ENCODE measurements at regions not wholly inside any gene's neighbourhood (a gene's known extent, or its start where the extent isn't known, plus 50 kb on each side); places are given as distances from the start of the nearest gene placed in this dataset.

DNA sequence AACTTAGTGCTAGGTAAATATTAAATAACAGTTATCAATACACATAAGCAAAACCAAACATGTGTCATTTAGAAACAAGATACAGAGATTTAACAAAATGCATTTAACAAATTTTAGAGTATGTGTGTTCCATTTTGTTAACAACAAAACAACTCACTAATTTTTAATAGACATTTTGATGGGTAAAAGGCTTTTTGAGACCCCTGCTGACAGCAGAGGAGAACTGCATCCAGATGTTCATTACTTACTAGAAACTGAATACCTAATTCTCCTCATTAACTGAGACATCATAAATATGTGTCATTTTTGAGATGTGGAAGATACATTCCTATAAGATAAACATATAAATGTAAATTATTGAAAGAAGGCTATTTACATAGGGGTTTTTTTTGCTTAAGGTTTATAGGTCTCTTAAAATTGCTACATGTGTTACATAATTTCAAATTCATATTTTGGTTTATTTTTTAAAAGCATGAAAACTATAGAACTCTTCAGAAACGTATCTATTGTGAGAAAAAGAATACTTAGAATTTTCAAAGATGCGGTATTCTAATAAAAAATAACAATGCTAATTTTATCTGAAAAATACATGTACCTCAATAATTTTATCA is 1009.8 kb downstream of the TUSC7 start:
- no peak for TF ChIP-seq GATA2 (IDR thresholded peaks at IDR 0.05; ENCODE audit: low read depth, low read length)
- TF ChIP-seq GATA3 (IDR thresholded peaks at IDR 0.05; ENCODE audit: low read depth, low read length) = no peak

DNA sequence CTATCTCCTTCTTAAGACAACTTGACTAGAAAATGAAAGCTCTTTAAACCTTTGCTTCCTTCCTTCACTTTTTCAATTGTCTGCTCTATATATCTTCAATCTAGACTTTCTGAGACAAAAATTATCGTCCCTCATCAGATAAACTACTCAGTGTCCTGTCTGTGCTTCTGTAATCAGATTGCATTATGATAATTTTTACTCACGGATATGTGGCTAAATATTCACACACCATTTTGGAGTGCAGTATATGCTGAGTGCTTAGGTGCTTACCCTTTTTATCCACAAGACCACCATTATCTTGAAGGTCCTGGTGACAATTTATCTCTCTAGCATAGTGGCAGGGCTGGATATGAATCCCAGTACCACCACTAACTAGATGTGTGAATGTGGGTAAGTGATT is 1012.3 kb downstream of the TUSC7 start:
- TF ChIP-seq GATA3 (IDR thresholded peaks at IDR 0.05; ENCODE audit: low read depth, low read length) = peak; percentile 82
- TF ChIP-seq GATA2 (IDR thresholded peaks at IDR 0.05; ENCODE audit: low read depth, low read length) = peak; percentile 42; the same call in 1 of the 2 replicates

DNA sequence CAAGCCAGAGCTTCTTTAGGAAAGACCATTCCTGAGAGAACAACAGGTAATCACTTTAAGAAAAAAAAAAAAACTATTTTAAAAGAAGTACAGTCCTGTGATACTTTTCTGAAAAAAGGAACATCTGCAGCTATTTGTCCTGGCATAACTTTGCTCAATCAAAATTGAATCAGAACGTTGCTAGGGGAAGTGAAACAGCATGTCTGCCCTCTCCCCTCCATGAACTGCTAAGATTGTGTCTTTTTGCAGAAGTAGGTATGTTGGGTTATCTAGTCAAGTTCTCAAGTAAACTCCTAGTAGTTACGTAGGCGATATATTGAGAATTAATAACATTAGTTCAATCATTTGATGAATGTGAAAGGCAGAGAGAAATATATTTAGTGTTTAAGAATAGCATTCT is 1013.3 kb downstream of the TUSC7 start:
- TF ChIP-seq GATA3 (IDR thresholded peaks at IDR 0.05; ENCODE audit: low read depth, low read length) (no peak), GATA2 (IDR thresholded peaks at IDR 0.05; ENCODE audit: low read depth, low read length) (no peak)

DNA sequence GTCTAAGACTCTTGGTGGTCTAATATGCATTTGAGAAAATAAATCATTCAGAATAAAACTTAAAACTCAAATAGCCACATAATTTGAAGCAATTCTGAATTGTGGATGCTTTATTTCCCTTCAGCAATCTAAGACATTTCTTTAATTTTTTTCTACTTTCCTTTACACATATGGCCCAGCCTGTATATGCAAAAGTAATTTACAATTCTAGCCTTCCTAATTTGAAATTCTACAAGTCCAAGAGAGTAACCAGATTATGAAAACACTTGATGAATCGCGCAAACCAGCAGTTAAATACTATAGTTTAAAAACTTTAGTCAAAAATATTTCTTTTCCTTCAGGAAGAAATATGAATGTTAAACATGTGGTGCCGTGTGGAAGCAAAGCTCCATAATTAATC is 1014.2 kb downstream of the TUSC7 start:
- TF ChIP-seq GATA3 (IDR thresholded peaks at IDR 0.05; ENCODE audit: low read depth, low read length) = no peak
- TF ChIP-seq GATA2 (IDR thresholded peaks at IDR 0.05; ENCODE audit: low read depth, low read length) = no peak

DNA sequence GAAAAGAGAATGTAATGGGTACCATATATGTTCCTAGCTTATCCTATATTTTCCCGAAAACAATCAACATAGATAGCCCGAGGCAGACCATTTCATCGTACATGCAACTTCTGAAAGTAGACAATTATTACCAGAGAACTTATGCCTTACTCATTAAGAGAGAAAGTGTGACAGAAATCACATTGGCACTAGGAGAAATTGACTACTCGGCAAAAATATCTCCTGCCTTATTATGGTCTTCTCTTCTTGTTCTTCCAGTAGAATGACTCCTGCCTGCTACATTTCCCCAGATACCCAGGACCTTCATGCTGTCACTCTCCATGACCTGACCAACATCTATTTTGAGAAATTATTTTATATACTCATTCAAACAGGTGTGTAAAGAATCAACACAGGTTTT is 1015.7 kb downstream of the TUSC7 start:
- TF ChIP-seq GATA2 (IDR thresholded peaks at IDR 0.05; ENCODE audit: low read depth, low read length) (no peak), GATA3 (IDR thresholded peaks at IDR 0.05; ENCODE audit: low read depth, low read length) (no peak)

DNA sequence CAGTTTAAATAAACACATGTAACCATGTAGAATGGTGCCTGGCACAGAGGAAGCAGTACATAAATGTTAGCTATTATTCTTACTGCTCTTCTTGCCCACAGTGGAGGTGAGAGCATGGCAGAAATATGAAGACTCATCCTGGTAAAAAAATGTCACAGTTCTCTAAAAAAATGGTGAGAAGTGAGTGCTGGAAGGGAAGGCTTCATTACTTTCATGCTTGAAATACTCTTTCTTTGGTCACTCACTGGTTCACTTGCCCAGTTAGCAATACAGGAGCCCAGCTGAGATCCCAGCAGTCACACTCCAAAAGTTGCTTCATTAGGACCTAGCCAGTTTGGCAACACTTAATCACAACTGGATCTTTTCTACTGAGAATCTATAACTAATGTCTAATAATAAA is 1017.2 kb downstream of the TUSC7 start:
- TF ChIP-seq GATA3 (IDR thresholded peaks at IDR 0.05; ENCODE audit: low read depth, low read length) = no peak
- no peak for TF ChIP-seq GATA2 (IDR thresholded peaks at IDR 0.05; ENCODE audit: low read depth, low read length)

DNA sequence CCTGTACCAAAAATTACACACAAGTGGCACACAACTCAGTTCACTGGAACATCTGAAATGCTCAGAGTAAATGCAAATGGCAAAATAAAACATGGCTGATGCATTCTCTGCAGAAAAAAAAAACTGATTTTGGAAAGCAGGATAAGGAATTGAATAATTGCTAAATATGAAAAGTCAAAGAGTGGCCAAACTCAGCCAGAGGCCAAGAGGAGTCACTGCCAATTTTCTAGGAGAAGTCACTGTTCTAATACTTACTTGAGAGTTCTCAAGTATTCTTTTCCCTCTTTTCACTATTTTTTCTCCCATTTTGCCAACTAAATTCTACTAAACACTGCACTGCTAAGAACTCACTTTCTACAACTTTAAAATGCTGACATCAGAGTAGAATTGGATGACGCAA is 1018.6 kb downstream of the TUSC7 start:
- TF ChIP-seq GATA3 (IDR thresholded peaks at IDR 0.05; ENCODE audit: low read depth, low read length) (no peak), GATA2 (IDR thresholded peaks at IDR 0.05; ENCODE audit: low read depth, low read length) (no peak)

DNA sequence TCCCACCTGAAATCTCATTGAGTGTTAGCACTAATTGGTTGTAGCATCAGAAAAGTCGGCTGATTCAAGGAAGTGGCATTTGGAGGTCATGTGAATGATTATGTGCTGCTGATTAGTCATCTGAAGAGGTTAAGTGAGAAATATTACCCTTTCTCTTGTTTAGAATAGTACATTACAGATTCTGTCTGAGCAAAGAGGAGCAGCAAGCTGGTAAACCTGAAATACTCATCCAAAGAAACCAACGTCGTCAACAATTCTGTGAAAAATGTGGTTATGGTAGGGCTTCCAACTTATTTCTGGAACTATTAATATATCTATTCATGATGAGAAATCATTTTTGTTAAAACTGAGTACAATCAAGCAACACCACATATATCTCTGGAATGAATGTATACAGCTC is 1024.9 kb downstream of the TUSC7 start:
- TF ChIP-seq GATA3 (IDR thresholded peaks at IDR 0.05; ENCODE audit: low read depth, low read length) (no peak), GATA2 (IDR thresholded peaks at IDR 0.05; ENCODE audit: low read depth, low read length) (no peak)

DNA sequence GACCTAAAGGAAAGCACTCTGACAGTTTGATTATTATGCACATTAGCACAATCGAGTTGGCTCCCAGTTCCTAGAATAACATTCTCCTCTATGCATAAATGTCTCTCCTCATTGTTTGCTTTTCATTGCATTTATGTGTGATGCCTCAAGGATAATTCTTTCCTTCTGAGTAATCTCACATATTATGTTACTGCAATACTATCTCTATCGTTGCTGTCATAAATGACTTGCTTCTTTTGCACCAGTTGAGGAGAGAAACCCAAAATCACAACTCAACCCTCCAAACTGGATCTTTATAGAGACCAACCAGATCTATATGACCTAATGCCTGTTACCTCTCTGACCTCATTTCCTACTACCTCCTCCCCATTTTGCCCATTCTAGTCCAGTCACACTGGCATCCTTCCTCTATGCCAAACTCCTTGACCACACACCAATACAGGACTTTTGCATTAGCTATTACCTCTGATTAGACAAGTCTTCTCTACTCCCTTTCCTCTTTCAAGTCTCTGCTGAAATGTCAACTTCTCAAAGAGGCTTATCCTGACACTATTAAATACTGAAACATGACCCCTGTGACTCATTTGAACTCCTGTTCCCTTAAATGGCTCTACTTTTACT is 1026.0 kb downstream of the TUSC7 start:
- TF ChIP-seq GATA2 (IDR thresholded peaks at IDR 0.05; ENCODE audit: low read depth, low read length) (no peak), GATA3 (IDR thresholded peaks at IDR 0.05; ENCODE audit: low read depth, low read length) (no peak)

DNA sequence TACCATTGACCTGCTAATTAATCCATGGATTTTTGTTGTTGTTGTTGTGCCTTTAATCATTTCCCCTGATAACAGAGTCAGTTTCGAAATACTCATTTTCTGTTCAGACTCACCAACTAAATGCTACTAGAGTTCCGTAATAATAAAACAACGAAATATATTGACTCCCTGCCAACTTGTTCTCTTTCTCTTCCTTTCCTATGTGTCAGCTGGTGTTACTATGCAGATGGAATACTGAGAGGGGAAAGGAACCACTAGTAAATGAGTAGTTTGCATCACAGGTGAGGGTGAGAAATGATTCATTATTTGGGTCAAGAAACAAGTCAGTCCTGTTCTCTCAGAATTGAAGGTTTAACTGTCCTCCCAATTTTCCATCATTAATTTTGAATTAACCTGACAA is 1027.3 kb downstream of the TUSC7 start:
- TF ChIP-seq GATA3 (IDR thresholded peaks at IDR 0.05; ENCODE audit: low read depth, low read length) (no peak), GATA2 (IDR thresholded peaks at IDR 0.05; ENCODE audit: low read depth, low read length) (no peak)

DNA sequence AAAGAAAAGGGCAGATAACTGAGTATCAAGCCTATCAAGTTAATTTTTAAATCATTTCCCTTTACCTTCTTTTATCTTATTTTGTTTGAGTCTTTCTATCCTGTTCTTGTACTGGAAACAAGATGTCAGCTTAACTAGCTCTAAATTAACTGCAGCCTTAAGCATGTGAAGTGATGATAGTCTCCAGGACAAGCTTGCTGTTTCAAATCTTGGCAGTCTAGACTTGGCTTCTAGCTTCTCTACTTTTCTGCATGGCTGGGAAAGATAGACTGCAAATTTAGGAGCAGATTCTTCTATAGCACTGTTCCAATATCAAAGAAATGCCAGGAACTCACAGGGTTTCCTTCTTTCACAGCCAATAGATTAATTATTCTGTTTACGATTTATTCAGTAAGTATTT is 1034.4 kb downstream of the TUSC7 start:
- TF ChIP-seq GATA3 (IDR thresholded peaks at IDR 0.05; ENCODE audit: low read depth, low read length) = no peak
- TF ChIP-seq GATA2 (IDR thresholded peaks at IDR 0.05; ENCODE audit: low read depth, low read length) = no peak

DNA sequence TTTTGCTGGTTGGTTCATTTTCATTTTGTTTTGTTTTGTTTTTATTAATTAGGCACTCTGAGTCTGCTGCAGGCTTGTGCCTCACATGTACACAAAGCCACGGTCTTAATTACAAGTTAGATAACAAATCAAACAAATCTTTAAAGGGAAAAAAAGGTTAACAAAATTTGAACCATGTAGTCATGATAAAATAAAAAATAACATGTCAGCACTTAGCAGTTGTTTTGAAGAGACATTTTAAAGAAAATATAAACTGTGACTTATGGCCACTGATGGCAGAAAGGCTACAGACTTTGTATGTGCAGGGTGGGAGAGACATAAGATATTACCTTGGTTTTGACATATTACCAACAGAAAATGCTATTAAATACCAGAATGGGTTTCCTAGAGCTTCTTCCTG is 1035.4 kb downstream of the TUSC7 start:
- TF ChIP-seq GATA3 (IDR thresholded peaks at IDR 0.05; ENCODE audit: low read depth, low read length) = no peak
- no peak for TF ChIP-seq GATA2 (IDR thresholded peaks at IDR 0.05; ENCODE audit: low read depth, low read length)

DNA sequence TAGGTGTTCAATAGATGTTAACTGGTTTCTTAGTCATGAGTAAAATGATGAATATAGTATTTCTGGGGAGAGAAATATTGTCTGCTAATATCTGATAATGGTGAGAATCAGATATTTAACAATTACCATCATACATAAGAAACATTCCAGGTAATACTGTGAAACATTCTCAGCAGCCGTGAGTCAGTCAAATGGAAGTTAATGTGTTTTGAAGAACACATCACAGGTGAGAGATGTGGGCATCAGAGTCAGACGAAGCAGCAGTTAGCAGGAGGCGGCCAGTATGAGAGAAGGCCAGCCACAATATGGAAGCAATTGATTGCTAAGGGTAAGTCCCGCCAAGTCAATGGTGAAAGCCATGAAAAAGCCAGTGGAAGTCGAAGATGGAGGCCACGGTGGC is 1035.9 kb downstream of the TUSC7 start:
- TF ChIP-seq GATA3 (IDR thresholded peaks at IDR 0.05; ENCODE audit: low read depth, low read length) (no peak), GATA2 (IDR thresholded peaks at IDR 0.05; ENCODE audit: low read depth, low read length) (no peak)

DNA sequence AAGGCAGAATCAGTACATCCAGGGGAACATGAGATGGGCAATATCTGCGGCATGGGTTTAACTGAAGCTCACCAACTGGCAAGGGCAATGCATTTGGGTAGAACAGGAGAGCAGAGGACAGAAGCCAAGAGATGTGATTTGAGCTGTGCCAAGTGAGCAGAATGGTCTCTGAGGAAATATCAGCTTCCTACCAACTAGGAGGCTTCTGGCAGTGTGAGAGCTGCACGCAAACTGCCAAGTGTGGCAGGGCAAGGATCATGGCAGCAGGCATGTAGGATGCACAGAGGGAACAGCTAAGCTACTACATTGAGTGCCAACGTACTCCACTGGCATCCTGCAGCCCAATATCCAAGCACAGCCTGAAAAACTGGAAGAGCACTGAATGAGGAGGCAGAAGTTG is 1036.5 kb downstream of the TUSC7 start:
- TF ChIP-seq GATA3 (IDR thresholded peaks at IDR 0.05; ENCODE audit: low read depth, low read length) (no peak), GATA2 (IDR thresholded peaks at IDR 0.05; ENCODE audit: low read depth, low read length) (no peak)

DNA sequence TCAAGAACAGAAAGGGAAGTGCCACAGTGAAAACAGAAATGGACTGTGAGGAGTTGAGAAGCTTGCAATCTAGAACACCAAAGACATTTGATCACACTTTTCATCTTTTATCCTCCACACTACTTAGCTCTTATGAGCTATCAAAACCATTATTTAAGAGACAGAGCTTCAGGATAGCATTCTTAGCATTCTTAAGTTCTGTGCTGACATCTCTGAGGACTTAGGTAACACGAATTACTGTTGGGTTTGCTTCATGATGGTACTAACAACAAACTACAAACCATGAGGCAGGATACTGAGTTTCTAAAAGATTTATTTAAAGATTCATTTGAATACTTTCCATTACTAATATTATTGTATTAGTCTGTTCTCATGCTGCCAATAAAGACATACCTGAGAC is 1038.6 kb downstream of the TUSC7 start:
- TF ChIP-seq GATA2 (IDR thresholded peaks at IDR 0.05; ENCODE audit: low read depth, low read length) (no peak), GATA3 (IDR thresholded peaks at IDR 0.05; ENCODE audit: low read depth, low read length) (no peak)
